ENCODE measurements at regions not wholly inside any gene's neighbourhood (a gene's known extent, or its start where the extent isn't known, plus 50 kb on each side); places are given as distances from the start of the nearest gene placed in this dataset.
"Not testable (repeated sequence)": the region's sequence is repeated elsewhere in the genome, so short reads cannot be mapped to it uniquely, and the experiment has no call there.

DNA sequence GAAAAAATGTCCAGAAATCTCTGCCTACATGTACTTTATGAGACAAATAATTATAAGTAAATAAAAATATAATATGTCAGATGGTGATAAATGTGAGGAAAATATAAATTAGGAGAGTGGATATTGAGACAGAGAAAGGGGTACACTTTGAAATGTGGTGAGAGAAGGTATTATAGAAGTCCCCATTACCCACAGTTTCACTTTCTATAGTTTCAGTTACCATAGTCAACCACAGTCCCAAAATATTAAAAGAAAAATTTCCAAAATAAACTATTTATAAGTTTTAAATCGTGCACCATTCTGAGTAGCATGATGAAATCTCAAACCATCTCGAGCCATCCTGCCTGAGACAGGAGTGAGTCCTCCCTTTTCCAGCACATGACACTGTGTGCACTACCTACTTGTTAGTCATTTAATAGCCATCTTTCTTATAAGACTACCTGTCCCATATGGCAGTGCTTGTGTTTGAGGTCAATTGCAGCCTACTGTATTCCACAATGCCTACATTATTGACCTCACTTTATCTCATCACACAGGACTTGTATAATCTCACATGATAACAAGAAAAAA, 653.7 kb downstream of the DACH1 start:
- DNase-seq: no peak

DNA sequence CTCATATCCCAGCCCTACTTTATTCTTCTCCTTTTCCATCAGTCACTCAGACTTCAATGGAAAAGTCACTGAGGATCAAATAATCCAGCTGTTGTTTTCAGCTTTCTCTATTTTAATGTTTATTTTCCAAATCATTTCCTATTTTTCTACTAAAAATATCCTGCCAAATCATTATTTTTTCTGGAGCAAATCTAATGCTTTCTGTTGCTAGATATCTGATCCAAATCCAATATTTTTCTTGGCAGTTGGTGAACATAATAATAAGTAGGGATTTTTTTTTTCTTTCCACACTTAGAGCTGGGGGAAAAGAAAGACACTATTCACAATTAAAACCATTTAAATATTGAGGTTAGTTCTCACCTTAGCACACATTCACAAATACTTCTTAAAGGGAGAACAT, 656.1 kb downstream of the DACH1 start:
- DNase-seq: no peak

DNA sequence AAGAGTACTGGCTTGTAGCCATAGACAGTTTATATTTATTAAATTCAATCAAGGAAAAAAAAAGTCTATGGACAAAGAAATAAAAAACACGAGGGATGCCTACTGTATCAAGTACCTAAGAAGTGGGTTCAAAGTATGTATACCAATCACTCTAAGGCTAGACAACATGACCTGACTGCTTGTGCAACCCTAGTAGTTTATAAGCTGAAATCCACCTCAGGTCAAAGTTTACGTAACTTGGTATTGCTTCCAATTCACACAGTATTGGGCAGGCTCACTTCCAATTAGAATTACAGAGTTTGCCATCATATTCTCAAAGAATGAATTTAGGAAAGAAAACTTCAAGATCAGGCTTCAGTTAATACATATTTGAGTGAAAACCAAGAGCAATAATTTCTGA, 657.8 kb downstream of the DACH1 start:
- DNase-seq: no peak

DNA sequence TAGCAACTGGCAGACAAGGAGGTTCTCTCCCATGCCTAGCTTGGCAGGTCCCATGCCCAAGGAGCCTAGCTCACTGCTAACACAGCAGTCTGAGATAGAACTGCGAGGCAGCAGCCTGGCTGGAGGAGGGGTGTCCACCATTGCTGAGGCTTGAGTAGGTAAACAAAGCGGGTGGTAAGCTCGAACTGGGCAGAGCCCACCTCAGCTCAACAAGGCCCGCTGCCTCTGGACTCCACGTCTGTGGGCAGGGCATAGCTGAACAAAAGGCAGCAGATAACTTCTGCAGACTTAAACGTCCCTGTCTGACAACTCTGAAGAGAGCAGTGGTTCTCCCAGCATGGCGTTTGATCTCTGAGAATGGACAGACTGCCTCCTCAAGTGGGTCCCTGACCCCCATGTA, 682.4 kb downstream of the DACH1 start:
- DNase-seq: not testable (repeated sequence)

DNA sequence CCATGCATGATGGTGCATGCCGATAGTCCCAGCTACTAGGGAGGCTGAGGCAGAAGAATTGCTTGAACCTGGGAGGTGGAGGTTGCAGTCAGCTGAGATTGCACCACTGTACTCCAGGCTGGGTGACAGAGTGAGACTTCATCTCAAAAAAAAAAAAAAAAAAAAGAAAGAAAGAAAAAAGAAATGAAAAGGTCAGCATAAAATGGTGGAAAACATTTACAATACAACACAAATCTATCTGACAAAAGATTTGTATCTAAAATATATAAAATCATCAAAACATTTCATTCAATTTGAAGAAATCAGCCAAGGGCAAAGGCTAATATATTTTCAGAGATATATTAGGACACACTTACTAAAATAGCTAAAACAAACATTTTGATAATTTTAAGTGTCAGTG, 683.7 kb downstream of the DACH1 start:
- DNase-seq: not testable (repeated sequence)

DNA sequence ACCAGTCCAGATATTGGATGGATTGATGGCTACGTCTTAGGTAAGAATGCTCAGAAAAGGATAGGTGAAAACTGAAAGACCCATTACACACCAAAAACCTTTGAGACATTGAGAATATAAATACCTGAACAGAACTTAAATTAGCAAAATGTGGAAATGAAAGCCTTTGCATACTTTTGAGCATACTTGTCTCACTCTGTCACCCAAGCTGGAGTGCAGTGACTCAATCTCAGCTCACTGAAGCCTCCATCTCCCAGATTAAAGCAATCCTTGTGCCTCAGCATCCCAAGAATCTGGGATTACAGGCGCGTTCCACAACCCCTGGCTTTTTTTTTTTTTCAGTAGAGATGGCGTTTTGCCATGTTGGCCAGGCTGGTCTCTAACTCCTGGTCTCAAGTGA, 695.3 kb downstream of the DACH1 start:
- no peak for DNase-seq

DNA sequence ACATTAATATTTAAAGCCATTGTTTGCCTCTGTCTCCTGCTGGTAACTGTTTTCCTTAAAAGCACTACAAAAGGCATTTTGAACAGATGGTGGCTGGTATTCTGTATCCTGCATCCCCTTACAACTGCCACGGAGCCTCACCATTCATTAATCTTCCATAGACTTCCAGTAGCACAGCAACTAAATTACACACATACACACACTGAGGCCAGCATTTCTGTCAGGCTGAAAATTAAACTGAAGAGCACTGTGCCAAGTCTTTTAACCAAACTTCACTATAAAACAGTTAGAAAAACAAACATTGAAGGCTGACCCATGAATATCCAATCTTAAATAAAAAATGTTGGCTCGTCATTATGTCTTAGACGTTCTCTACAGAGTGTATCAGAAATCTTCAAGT, 697.8 kb downstream of the DACH1 start:
- DNase-seq: no peak

DNA sequence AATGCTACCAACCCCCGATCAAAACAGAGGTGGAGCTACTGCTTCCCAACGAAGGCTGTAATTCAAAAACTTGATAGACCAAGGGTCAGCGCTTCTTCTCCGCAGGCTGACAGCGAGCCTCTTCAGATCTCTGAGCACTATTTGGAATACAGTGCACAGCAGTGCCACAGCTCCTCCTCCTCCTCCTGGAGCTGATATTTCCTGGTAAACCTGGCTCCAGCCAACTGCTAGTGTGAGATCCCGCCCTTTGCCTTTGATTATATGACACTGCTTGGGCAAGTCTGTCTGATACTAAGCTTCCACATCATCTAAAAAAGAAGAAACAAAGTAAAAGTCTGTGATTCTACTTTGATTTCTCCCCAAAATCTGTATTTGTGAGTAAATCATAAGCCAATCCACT, 710.5 kb downstream of the DACH1 start:
- no peak for DNase-seq

DNA sequence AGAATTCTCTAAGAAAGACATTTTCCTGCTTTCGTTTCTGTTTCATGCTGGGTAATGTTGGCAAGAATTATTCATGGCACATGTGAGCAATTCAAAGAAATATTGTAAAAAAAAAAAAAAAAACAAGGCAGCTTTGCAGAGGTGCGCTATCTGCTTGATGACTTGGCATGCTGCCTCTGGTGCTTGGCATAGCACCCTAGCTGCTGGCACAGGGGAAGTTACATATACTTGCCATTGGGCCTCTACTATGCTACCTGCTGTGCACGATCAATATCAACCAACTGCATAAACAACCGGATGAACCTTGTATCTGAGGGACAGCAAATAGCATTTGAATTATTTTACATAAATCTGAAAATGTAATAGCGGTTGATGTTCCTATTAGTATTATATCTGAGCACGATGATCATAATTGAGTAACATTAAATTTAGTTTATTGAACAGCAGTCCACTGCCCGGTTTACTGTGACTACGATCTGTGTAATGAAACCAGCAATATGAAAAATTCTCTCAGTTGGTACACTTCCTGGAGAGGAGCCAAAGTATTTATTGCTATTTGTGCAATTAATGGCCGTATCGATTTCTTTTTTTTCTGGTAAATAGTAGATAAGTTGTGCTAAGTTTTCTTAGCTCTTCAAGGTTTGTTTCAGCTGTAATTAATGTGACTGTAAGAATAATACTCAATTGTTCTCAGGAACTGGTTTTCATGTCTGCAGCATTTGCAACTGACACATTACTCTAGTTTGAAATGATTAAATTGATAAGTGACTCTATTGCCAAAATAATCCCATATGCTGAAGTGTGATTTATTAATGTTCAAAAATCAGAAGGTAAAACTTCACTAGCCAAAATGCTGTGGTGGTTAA, 717.3 kb downstream of the DACH1 start:
- DNase-seq: no peak

DNA sequence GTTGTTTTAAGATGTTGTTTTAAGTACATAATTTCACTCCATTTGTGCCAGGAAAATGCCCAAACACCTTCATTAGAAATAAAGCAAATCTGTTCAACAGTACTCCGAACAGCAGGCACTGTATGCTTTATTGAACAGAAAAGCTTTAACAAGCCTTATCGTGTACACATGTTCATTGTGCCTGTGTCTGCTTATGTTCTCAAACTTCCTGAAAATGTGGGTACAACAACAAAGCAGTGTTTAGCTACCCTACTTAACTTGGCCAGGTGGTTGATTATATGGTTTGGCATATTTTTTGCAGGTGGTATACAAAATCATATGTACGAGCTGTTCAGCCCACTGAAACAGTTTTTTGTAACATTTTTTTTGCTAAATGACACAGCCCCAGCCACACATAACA, 718.0 kb downstream of the DACH1 start:
- DNase-seq: no peak

DNA sequence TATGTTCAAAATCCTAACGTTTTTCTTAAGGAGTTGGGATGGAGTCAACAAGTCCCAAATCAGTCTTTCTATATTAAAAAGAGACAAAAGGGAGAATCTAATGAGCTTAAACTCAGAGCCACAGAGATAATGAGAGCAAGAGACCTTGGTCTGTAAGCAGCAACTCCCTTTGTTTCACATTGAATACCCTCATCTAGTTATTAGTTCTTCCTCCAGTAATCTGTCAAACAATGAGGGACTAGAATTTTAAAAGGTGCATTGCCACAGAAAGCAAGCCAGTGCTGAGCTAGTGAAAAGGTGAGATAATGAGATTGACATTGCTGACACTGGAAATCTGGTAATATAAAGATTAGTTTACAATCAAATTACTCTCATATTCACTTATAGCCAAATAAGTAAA, 718.6 kb downstream of the DACH1 start:
- DNase-seq: no peak

DNA sequence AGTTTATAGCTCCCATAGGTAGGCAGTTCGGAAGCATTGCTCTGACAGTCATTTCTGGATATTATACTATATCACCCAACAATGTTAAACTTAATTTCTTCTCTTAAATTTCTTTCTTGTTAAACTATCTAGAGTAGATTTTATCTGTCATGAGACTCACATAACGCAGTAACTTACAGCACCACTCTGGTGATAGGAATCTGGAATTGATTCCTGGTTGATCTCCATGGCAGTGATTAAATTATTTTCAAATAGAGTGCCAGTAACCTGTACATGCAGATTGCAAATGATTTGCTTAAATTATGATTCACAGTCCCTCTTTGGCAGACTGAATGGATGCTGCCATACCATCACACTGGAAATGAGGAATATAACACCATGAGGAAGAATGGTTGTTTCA, 722.1 kb downstream of the DACH1 start:
- DNase-seq: no peak

DNA sequence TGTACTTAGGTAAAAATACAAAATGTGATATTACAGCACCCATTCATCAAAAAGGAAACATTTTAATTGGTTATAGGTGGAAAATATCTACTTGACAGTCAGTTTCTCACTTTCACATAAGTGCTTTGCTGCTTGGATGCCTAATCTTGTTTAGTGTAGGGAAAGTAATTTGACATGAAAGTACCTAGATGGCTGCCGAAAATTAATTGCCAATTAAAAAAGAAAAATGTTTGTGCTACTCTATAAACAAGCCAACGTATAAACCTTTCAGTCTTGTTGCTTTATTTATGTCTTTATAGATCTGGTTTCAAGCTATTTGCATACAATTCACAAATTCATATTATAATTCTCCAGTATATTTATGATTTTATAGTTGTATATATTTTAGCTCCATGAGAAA, 729.9 kb downstream of the DACH1 start:
- DNase-seq: no peak

DNA sequence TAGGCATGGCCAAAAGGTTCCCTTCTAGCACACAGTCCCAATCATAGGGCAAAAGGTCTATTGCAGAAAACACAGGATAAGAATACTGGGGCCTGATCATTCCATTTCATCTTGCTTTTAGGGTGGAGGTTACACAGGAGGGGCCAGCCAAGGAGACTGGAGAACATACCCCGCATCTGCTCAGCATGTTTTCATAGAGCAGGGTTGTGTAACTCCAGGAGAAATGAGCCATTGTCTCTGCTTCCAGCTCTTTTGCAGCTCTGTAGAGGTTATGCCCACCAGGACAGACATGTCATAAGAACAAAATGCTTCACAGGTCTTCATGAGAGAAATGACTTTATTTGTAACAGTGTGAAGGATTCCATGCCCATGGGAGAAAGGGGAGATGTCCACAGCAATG, 742.8 kb downstream of the DACH1 start:
- DNase-seq: no peak

DNA sequence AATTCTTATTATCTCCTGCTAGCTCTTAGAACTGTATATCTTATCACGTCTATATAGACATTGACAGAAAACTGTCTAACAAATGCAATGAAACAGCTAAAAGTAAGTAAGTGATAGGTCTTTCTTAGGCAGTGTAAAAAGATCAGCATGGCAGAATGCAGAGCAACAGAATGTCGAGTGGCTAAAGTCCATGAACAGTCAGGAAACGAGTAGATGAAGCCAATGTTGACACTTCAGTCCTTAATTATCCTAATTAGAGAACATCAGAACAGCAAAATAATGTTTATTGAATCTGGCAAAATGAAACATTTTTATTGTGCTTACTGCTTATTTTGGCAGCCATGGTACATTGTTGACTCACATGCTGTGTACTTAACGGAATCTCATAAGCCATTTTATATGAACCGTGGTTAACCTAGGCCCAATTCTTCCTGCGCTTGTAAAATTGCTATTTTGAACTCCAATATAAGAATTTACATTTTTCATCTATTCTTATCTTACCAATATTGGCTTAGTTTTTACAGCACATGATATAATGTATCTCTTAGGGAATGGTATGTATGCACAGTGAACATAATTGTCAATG, 748.1 kb downstream of the DACH1 start:
- no peak for DNase-seq

DNA sequence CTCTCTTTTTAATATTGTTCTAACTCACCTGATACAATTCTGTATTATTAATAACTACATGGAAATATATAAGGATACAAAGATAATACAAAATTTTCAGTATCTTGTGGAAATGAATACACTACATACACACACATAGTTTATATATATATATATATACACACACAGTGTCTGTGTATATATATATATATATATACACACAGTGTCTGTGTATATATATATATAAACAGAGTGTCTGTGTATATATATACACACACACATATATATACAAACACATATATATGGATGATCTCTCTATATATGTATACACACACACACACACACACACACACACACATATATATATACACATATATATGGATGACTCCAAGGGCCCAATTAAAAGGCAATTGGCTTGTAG, 749.1 kb downstream of the DACH1 start:
- DNase-seq: no peak

DNA sequence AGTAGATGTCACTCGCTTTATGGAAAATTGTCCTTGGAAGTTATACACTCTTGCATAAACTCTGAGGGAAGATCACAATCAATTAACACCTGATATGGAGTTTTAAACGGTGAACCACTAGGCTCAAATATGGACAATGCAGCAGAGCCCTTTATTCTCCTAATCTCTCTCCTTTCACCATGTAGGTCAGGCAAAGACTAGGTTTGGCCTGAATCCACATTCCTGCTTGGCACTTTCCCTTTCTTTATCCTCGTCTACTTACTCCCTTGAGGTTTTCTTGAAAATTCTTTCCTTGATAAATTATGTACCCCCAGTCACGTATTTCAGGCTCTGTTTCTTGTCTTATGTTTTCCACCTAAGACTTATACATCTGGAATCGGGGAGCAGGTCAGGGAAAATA, 751.7 kb downstream of the DACH1 start:
- DNase-seq: no peak

DNA sequence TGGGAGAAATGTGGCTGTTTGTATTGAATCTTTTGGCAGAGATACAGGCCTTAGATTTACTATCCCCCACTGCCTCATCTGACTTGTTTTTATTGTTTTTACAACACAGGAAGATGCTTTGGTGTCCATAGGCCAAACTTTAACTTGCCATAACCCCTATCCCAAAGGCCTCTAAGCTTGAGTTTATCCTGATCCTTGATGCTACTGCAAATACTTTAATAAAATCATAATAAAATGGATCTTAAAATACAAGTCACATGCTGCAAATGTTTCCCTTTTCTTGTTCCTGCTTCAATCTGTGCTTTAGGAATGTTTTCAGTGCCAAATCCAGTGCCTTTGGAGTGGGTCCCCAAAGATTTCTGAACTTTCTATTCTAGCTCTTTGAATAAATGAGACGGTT, 770.6 kb downstream of the DACH1 start:
- DNase-seq: no peak

DNA sequence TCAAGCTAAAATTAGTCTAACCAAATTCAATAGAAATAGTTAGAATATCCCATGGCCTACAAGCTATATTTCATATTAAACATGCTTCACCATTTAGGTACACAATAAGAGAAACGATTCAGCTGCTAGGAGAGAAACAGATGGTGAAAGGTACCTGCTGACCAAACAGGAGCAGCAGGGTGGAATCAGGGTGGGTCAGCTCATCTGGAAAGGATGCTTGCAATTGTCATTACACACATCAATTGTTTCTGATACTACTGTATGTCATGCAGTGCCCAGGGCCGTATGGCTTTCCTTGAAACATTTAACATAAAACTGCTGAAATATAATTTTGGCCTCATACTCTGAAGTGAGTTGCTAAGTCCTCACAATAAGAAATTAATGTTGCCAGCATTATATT, 776.0 kb downstream of the DACH1 start:
- no peak for DNase-seq

DNA sequence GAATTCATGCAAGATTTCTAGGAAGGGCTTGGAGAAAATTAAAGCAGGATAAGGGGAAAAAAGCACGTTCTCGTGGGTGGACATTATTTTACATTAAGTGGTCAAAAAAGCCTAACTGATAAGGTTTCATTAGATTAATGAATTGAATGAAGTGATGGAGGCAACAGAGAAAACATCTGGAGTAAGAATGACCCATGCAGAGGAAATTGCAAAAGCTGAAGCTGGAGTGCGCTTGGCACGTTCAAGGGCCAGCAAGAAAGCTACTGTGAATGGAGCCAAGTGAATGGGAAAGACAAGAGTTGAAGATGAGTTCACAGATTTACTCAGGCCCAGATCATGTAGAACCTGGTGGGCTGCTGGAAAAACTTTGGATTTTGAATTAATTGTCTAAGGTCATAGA, 777.9 kb downstream of the DACH1 start:
- no peak for DNase-seq

DNA sequence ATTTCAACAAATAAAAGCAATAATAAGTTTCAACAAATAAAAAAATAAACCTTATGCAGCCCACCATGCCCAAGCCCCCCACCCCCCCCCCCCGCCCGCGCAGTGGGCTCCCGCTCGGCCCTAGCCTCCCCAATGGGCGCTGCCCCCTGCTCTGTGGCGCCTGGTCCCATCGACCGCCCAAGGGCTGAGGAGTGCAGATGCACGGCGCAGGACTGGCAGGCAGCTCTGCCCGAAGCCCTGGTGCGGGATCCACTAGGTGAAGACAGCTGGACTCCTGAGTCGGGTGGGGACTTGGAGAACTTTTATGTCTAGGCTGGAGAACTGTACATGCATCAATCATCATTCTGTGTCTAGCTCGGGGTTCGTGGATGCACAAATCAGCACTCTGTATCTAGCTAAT, 779.6 kb downstream of the DACH1 start:
- no peak for DNase-seq

DNA sequence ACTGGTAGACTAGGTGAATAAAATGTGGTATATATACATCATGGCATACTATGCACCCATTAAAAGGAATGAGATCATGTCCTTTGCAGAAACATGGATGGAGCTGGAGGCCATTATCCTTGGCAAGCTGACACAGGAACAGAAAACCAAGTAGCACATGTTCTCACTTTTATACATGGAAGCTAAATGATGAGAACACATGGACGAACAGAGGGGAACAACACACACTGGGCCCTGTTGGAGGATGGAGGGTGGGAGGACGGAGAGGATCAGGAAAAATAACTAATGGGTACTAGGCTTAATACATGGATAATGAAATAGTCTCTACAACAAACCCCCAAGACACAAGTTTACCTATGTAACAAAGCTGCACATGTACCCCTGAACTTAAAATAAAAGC, 780.0 kb downstream of the DACH1 start:
- DNase-seq: no peak

DNA sequence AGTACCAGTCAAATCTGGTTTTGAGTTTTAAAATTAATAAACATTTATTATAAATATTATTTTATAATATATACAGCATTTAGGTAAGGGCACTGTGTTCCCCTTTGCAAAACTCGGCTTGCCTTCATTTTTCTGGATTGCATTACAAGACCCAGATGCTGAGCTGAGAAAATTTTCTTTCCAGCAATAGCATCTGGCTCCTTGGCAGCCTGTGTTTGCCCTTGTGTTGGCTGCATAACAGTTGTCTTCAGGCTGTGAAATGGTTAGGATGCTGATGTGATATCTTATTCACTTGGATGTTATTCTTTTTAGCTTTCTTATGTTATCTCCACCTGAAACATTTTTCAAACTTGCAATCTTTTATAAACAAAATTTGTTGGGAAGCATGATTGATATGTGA, 784.4 kb downstream of the DACH1 start:
- DNase-seq: no peak

DNA sequence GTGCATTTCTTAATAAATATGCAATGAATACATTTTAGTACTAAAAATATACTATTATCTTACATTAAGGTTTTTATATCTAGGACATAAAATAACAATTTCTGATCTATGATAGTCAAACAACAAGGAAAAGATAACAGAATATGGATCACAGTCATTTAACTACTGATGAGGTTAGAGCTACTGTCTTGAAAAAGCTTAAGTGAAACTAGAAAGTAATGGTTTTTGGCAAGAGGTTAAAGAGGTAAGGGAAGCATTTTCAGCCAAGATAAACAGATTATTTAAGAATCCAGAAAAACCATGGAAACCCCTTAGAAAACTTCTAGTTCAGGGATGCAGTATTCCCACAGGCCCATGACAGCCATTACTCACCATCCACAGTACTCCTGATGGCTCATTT, 787.4 kb downstream of the DACH1 start:
- no peak for DNase-seq

DNA sequence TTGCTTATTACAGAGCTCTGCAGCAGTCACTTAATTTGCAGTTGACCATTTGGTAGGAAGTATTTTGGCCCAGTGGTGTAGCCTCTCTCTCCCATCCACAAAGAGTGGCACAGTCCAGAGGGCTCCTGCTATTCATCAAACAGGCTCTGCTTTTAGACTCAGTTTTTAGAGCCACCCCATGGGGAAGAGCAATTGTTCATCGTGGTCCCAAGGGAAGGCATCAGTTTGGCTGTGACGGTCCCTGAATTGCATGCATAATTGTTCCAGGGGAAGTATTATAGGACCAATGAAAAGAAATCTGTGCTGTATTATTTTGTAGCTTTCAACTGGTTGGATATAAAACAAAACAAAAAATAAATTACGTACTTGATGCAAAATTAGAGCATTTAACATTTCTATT, 799.0 kb downstream of the DACH1 start:
- DNase-seq: no peak
